HCT116 (cell line): ENCODE measurements at regions not wholly inside any gene's neighbourhood (a gene's known extent, or its start where the extent isn't known, plus 50 kb on each side); places are given as distances from the start of the nearest gene placed in this dataset.

ENCODE experiments used
- ATAC-seq: fragments of 200-7000 bp; cut with Tn5 transposase; 2 replicates; pipeline ENCODE4 v1.9.1; 2020; ENCODE audit warnings: mild to moderate bottlenecking, moderate library complexity
- BruUV-seq: library from RNA; stranded (reverse); fragments of 400-500 nt; replicated peaks from 2 replicates; lab custom pipeline; 2021; lab: Mats Ljungman, UMichigan
- CTCF ChIA-PET: fragments of 300-600 bp; sonication (Branson Sonifier 250); formaldehyde crosslinking; loops from one replicate; lab custom pipeline; 2021; ENCODE audit warnings: antibody characterized with exemption; lab: Charles Lee
- POLR2A ChIA-PET: fragments of 300-600, 350-600 bp; sonication (Branson Sonifier 250); formaldehyde crosslinking; loops from one replicate; lab custom pipeline; 2021; ENCODE audit warnings: antibody characterized with exemption; lab: Charles Lee
- RAD21 ChIA-PET, 2 experiments: fragments of 300-600 bp; sonication (Branson Sonifier 250); formaldehyde crosslinking; loops; one replicate each; lab custom pipeline; 2023; ENCODE audit warnings: low total read pairs in 2 of 2; ENCODE audit not compliant: uncharacterized antibody in 2 of 2, unreplicated experiment in 2 of 2, low non-redundant PET in 1 of 2; lab: Charles Lee
- DNase-seq: peaks from one replicate; pipeline ENCODE4 v3.0.0-alpha.2; 2010; ENCODE audit warnings: low read depth, low spot score
- H2AFZ ChIP-seq: fragments of 200-600 bp; shearing (Covaris generic), sonication (generic); 2 replicates; pipeline ENCODE4 v1.6.1; 2017; ENCODE audit warnings: low read depth, mixed run types, mixed read lengths, antibody characterized with exemption, low read length; ENCODE audit not compliant: poor library complexity, severe bottlenecking
- H3K27ac ChIP-seq: 2 replicates; pipeline ENCODE4 v1.5.1; 2012; ENCODE audit warnings: low read depth, low read length
- H3K27me3 ChIP-seq: fragments of 200-600 bp; sonication (generic); 2 replicates; pipeline ENCODE4 v1.6.1; 2016; ENCODE audit warnings: mixed run types, low read length, mixed read lengths; ENCODE audit not compliant: insufficient read depth
- H3K36me3 ChIP-seq, 2 experiments: fragments of 200-500 bp in 1 of 2; fragments of 200-600 bp in 1 of 2; sonication (Bioruptor generic) in 1 of 2; sonication (generic) in 1 of 2; 2 replicates each; pipeline versions ENCODE4 v1.5.1 to v1.6.1; 2014 to 2016; ENCODE audit warnings: low read length in 2 of 2, inconsistent platforms in 1 of 2, mixed read lengths in 1 of 2, mixed run types in 1 of 2; ENCODE audit not compliant: insufficient read depth in 2 of 2, control insufficient read depth in 1 of 2
- H3K4me1 ChIP-seq, 2 experiments: fragments of 200-600 bp in 1 of 2; sonication (generic) in 1 of 2; 2 replicates each; pipeline versions ENCODE4 v1.5.1 to v1.6.1; 2012 to 2017; ENCODE audit warnings: low read length in 2 of 2, inconsistent platforms in 1 of 2, mild to moderate bottlenecking in 1 of 2, mixed read lengths in 1 of 2, mixed run types in 1 of 2, moderate library complexity in 1 of 2; ENCODE audit not compliant: insufficient read depth in 2 of 2, control insufficient read depth in 1 of 2
- H3K4me2 ChIP-seq: fragments of 200-600 bp; sonication (generic); 2 replicates; pipeline ENCODE4 v1.6.1; 2017; ENCODE audit warnings: mixed run types, low read length, mixed read lengths
- H3K4me3 ChIP-seq, 2 experiments: fragments of 200-600 bp in 1 of 2; sonication (generic) in 1 of 2; replicated peaks in 1 of 2; 2 replicates each; pipeline ENCODE4 v1.5.1; 2011 to 2016; ENCODE audit warnings: low read length in 2 of 2, control low read depth in 1 of 2, low read depth in 1 of 2, mild to moderate bottlenecking in 1 of 2, mixed read lengths in 1 of 2, mixed run types in 1 of 2
- H3K79me2 ChIP-seq: fragments of 200-600 bp; sonication (generic); 2 replicates; pipeline ENCODE4 v1.6.1; 2017; ENCODE audit warnings: mild to moderate bottlenecking, mixed run types, low read length, moderate library complexity, mixed read lengths; ENCODE audit not compliant: insufficient read depth
- H3K9ac ChIP-seq: fragments of 200-600 bp; sonication (generic); 2 replicates; pipeline ENCODE4 v1.6.1; 2016; ENCODE audit warnings: low read length, mixed read lengths
- H3K9me2 ChIP-seq: fragments of 200-600 bp; sonication (generic), shearing (Covaris generic); 2 replicates; pipeline ENCODE4 v1.6.1; 2017; ENCODE audit warnings: mixed run types, mild to moderate bottlenecking, moderate library complexity; ENCODE audit not compliant: insufficient read depth
- H3K9me3 ChIP-seq, 2 experiments: fragments of 200-500 bp in 1 of 2; fragments of 200-600 bp in 1 of 2; sonication (Bioruptor generic) in 1 of 2; sonication (generic) in 1 of 2; 2 replicates each; pipeline ENCODE4 v1.6.1; 2014 to 2017; ENCODE audit warnings: low read length in 2 of 2, mixed read lengths in 2 of 2, inconsistent platforms in 1 of 2, low read depth in 1 of 2, mild to moderate bottlenecking in 1 of 2, mixed run types in 1 of 2, moderate library complexity in 1 of 2; ENCODE audit not compliant: control insufficient read depth in 1 of 2, insufficient read depth in 1 of 2
- H4K20me1 ChIP-seq: fragments of 200-600 bp; sonication (generic), shearing (Covaris generic); 2 replicates; pipeline ENCODE4 v1.6.1; 2017; ENCODE audit warnings: mixed run types, mild to moderate bottlenecking, moderate library complexity; ENCODE audit not compliant: insufficient read depth
- ATF3 ChIP-seq: IDR thresholded peaks from 2 replicates; pipeline ENCODE4 v1.6.1; 2012
- CBX3 ChIP-seq: IDR thresholded peaks from 2 replicates; pipeline ENCODE4 v1.6.1; 2012; ENCODE audit warnings: low read depth
- CEBPB ChIP-seq: IDR thresholded peaks from 2 replicates; pipeline ENCODE4 v1.6.1; 2012; ENCODE audit warnings: low read depth
- EGR1 ChIP-seq: IDR thresholded peaks from 2 replicates; pipeline ENCODE4 v1.6.1; 2012; ENCODE audit warnings: low read depth
- ELF1 ChIP-seq: IDR thresholded peaks from 2 replicates; pipeline ENCODE4 v1.6.1; 2012; ENCODE audit warnings: low read depth, borderline replicate concordance
- EZH2 ChIP-seq: fragments of 200-600 bp; sonication (generic); IDR thresholded peaks from 2 replicates; pipeline ENCODE4 v1.6.1; 2017; ENCODE audit warnings: antibody characterized with exemption, mixed run types
- FOSL1 ChIP-seq: IDR thresholded peaks from 2 replicates; pipeline ENCODE4 v1.6.1; 2012; ENCODE audit warnings: low read depth
- MAX ChIP-seq: IDR thresholded peaks from 2 replicates; pipeline ENCODE4 v1.6.1; 2012
- POLR2AphosphoS5 ChIP-seq: IDR thresholded peaks from 2 replicates; pipeline ENCODE4 v1.6.1; 2011; ENCODE audit warnings: mild to moderate bottlenecking, low read depth, low read length, moderate library complexity
- RAD21 ChIP-seq: IDR thresholded peaks from 2 replicates; pipeline ENCODE4 v1.6.1; 2012; ENCODE audit warnings: low read depth, mild to moderate bottlenecking
- SRF ChIP-seq: IDR thresholded peaks from 2 replicates; pipeline ENCODE4 v1.6.1; 2012; ENCODE audit warnings: low read depth
- ZNF274 ChIP-seq: fragments of 200-500 bp; sonication (Bioruptor generic); IDR thresholded peaks from 2 replicates; pipeline ENCODE4 v1.6.1; 2014; ENCODE audit warnings: mild to moderate bottlenecking, low read depth, low read length, inconsistent platforms
- intact Hi-C: fragments of 100-400 bp; cut with micrococcal nuclease; formaldehyde crosslinking; loops from 2 replicates; pipeline ENCODE4 v1.10.0; 2022

GRCh38 chr3:81962396-81962795, 201.0 kb upstream of the GBE1 start:
- RAD21 ChIA-PET: no interaction called here

GRCh38 chr3:81958972-81959640, 197.7 kb upstream of the GBE1 start:
- Histone ChIP-seq H3K9me2 (no peaks in the 10 kb centered on the region), H3K27ac (no peak overlapping the region), H3K4me3 (no peak overlapping the region), H3K36me3 (no peaks in the 10 kb centered on the region), H2AFZ (no peak overlapping the region), H4K20me1 (no peaks in the 10 kb centered on the region), H3K9ac (no peak overlapping the region), H3K79me2 (no peaks in the 10 kb centered on the region), H3K27me3 (0 out of 2 replicates have a peak, but pooled peaks cover 5% of the 10 kb centered on the region), H3K4me1 (no peaks in the 10 kb centered on the region), H3K9me3 (no peaks in the 10 kb centered on the region), H3K4me2 (no peak overlapping the region)
- ChIA-PET CTCF (no interaction called here), POLR2A (no interaction called here), RAD21 (no interaction called here)
- intact Hi-C loops: no loop called here
- no TSS peak for BruUV-seq
- DNase-seq (no peak), ATAC-seq (no peak)
- TF ChIP-seq RAD21 (no peak), ELF1 (no peak), CEBPB (no peak), EGR1 (no peak), ZNF274 (no peak), SRF (no peak), EZH2 (no peak), MAX (no peak), POLR2AphosphoS5 (no peak), FOSL1 (no peak)

More at GRCh38 chr3:81962396-81962795, 201.0 kb upstream of the GBE1 start:
- no peak overlapping the region for H3K9ac ChIP-seq
- H3K4me2 ChIP-seq: no peak overlapping the region
- H3K27me3 ChIP-seq: no peaks in the 10 kb centered on the region
- ChIA-PET CTCF (no interaction called here), POLR2A (no interaction called here)
- ATAC-seq (no peak), DNase-seq (no peak)
- H3K9me2 ChIP-seq: no peaks in the 10 kb centered on the region
- intact Hi-C loops: no loop called here
- H3K4me3 ChIP-seq: no peak overlapping the region
- no peak overlapping the region for H3K27ac ChIP-seq
- H2AFZ ChIP-seq: no peak overlapping the region
- no peaks in the 10 kb centered on the region for H3K36me3 ChIP-seq
- no peak for TF ChIP-seq MAX
- TF ChIP-seq CEBPB: no peak
- TF ChIP-seq ZNF274: no peak
- no peak for TF ChIP-seq POLR2AphosphoS5
- no peak for TF ChIP-seq ATF3
- TF ChIP-seq CBX3: no peak
- no peaks in the 10 kb centered on the region for H3K4me1 ChIP-seq
- no peaks in the 10 kb centered on the region for H3K9me3 ChIP-seq
- no peaks in the 10 kb centered on the region for H4K20me1 ChIP-seq
- no TSS peak for BruUV-seq
- no peaks in the 10 kb centered on the region for H3K79me2 ChIP-seq
